K562 (cell line): ENCODE measurements at regions not wholly inside any gene's neighbourhood (a gene's known extent, or its start where the extent isn't known, plus 50 kb on each side); places are given as distances from the start of the nearest gene placed in this dataset.

Source experiments
- CTCFL ChIP-seq: IDR thresholded peaks from 2 replicates; pipeline ENCODE4 v1.6.1; 2011; ENCODE audit warnings: borderline replicate concordance, low read depth, mild to moderate bottlenecking, moderate library complexity, low read length; ENCODE audit not compliant: insufficient read depth, poor library complexity, severe bottlenecking
- DDX20 ChIP-seq: fragments of 450-650 bp; IDR thresholded peaks from 2 replicates; pipeline ENCODE4 v1.6.1; 2016; ENCODE audit warnings: missing genetic modification characterization, low read depth, mild to moderate bottlenecking, missing compliant biosample characterization, moderate library complexity
- EP400 ChIP-seq: fragments of 450-650 bp; IDR thresholded peaks from 2 replicates; pipeline ENCODE4 v1.6.1; 2017; ENCODE audit warnings: antibody characterized with exemption, mild to moderate bottlenecking, moderate library complexity
- FOXA3 ChIP-seq, 2 experiments: fragments of 450-650 bp in 1 of 2; sonication (generic) in 1 of 2; formaldehyde crosslinking; IDR thresholded peaks in 1 of 2; conservative IDR thresholded peaks in 1 of 2; 2 replicates each; pipeline versions ENCODE4 v1.4.0 to v1.8.0; 2020 to 2022; ENCODE audit warnings: mild to moderate bottlenecking in 2 of 2, missing genetic modification reagents in 1 of 2
- FOXM1 ChIP-seq, 2 experiments: fragments of 450-650 bp in 1 of 2; sonication (generic) in 1 of 2; formaldehyde crosslinking in 1 of 2; IDR thresholded peaks; 2 replicates each; pipeline versions ENCODE4 v1.6.1 to v1.9.0; 2017 to 2022; ENCODE audit warnings: low read depth in 2 of 2, mild to moderate bottlenecking in 2 of 2, missing genetic modification reagents in 1 of 2, moderate library complexity in 1 of 2
- HES1 ChIP-seq: fragments of 450-650 bp; IDR thresholded peaks from 2 replicates; pipeline ENCODE4 v1.6.1; 2016; ENCODE audit warnings: low read depth, mild to moderate bottlenecking, moderate library complexity
- MCM2 ChIP-seq: fragments of 450-650 bp; IDR thresholded peaks from 2 replicates; pipeline ENCODE4 v1.6.1; 2017; ENCODE audit warnings: low read depth, mild to moderate bottlenecking
- NFE2 ChIP-seq: IDR thresholded peaks from 2 replicates; pipeline ENCODE4 v1.6.1; 2014; ENCODE audit warnings: antibody characterized with exemption, low read depth
- NR2C2 ChIP-seq, 2 experiments: fragments of 200-800 bp in 1 of 2; sonication (Bioruptor generic) in 1 of 2; sonication (generic) in 1 of 2; formaldehyde crosslinking in 1 of 2; IDR thresholded peaks; 2 replicates each; pipeline versions ENCODE4 v1.6.1 to v1.8.0; 2016 to 2022; ENCODE audit warnings: mild to moderate bottlenecking in 1 of 2, missing compliant biosample characterization in 1 of 2, missing genetic modification characterization in 1 of 2, missing genetic modification reagents in 1 of 2
- SMAD2 ChIP-seq: fragments of 150-350 bp; IDR thresholded peaks from 2 replicates; pipeline ENCODE4 v1.6.1; 2014; ENCODE audit warnings: low read depth, mild to moderate bottlenecking, low read length
- SRSF9 ChIP-seq: fragments of 200-400 bp; formaldehyde crosslinking; IDR thresholded peaks from 2 replicates; pipeline ENCODE4 v1.6.1; 2017; ENCODE audit warnings: low read depth, low read length, borderline replicate concordance
- ZNF316 ChIP-seq: fragments of 450-650 bp; IDR thresholded peaks from 2 replicates; pipeline ENCODE4 v1.6.1; 2016
- ZNF57 ChIP-seq: fragments of 450-650 bp; formaldehyde crosslinking; IDR thresholded peaks from 2 replicates; pipeline ENCODE4 v1.4.0; 2020; ENCODE audit warnings: mild to moderate bottlenecking, moderate library complexity

GRCh38 chr10:9469663-9470205 is 1415.2 kb downstream of the GATA3 start (continued):
- TF ChIP-seq SMAD2, result no peak
- TF ChIP-seq MCM2, result no peak
- no peak for TF ChIP-seq ZNF316
- no peak for TF ChIP-seq FOXA3 (CRISPR knock-in tag; conservative IDR thresholded peaks at IDR 0.05 in 1 of 2, IDR thresholded peaks at IDR 0.05 in 1 of 2)
- TF ChIP-seq NR2C2 (CRISPR knock-in tag; IDR thresholded peaks at IDR 0.05), result no peak
- no peak for TF ChIP-seq NR2C2 (tag; IDR thresholded peaks at IDR 0.05)
- TF ChIP-seq HES1, result no peak
- TF ChIP-seq CTCFL, result no peak
- TF ChIP-seq EP400, result no peak
- TF ChIP-seq ZNF57, result no peak
- TF ChIP-seq NFE2, result no peak
- no peak for TF ChIP-seq SRSF9
- no peak for TF ChIP-seq DDX20 (tag)
- TF ChIP-seq FOXM1 (IDR thresholded peaks at IDR 0.05; ENCODE audit: low read depth), result no peak
- no peak for TF ChIP-seq FOXM1 (CRISPR knock-in tag; IDR thresholded peaks at IDR 0.05; ENCODE audit: low read depth)
